GM12878 (cell line): ENCODE measurements at regions not wholly inside any gene's neighbourhood (a gene's known extent, or its start where the extent isn't known, plus 50 kb on each side); places are given as distances from the start of the nearest gene placed in this dataset.

Source experiments
- CHD1 ChIP-seq: IDR thresholded peaks from 2 replicates; pipeline ENCODE4 v1.6.1; 2012; ENCODE audit warnings: low read depth, low read length, improper control_type of control experiment
- CUX1 ChIP-seq: IDR thresholded peaks from 2 replicates; pipeline ENCODE4 v1.6.1; 2012; ENCODE audit warnings: improper control_type of control experiment, low read depth, low read length; ENCODE audit not compliant: insufficient replicate concordance
- HCFC1 ChIP-seq: fragments of 150-350 bp; IDR thresholded peaks from 2 replicates; pipeline ENCODE4 v1.6.1; 2014; ENCODE audit warnings: low read length
- MYC ChIP-seq: IDR thresholded peaks from 2 replicates; pipeline ENCODE4 v1.6.1; 2011; ENCODE audit warnings: mild to moderate bottlenecking, low read length, moderate library complexity, inconsistent platforms; ENCODE audit not compliant: insufficient read depth, insufficient replicate concordance, insufficient read length, severe bottlenecking
- PKNOX1 ChIP-seq: fragments of 450-650 bp; IDR thresholded peaks from 2 replicates; pipeline ENCODE4 v1.6.1; 2016; ENCODE audit warnings: mild to moderate bottlenecking
- PRDM15 ChIP-seq: fragments of 450-650 bp; formaldehyde crosslinking; IDR thresholded peaks from 2 replicates; pipeline ENCODE4 v1.4.0; 2020; ENCODE audit warnings: mild to moderate bottlenecking, moderate library complexity
- RAD21 ChIP-seq: IDR thresholded peaks from 2 replicates; pipeline ENCODE4 v1.6.1; 2011; ENCODE audit warnings: mild to moderate bottlenecking, low read depth, low read length, moderate library complexity; ENCODE audit not compliant: insufficient read depth
- RBBP5 ChIP-seq: fragments of 200-600 bp; sonication (generic); conservative IDR thresholded peaks from 2 replicates; pipeline ENCODE4 v1.6.1; 2016
- SIN3A ChIP-seq: IDR thresholded peaks from 2 replicates; pipeline ENCODE4 v1.6.1; 2012; ENCODE audit warnings: low read depth, low read length, improper control_type of control experiment
- ZBTB11 ChIP-seq: fragments of 450-650 bp; formaldehyde crosslinking; IDR thresholded peaks from 2 replicates; pipeline ENCODE4 v1.5.0; 2022; ENCODE audit warnings: mild to moderate bottlenecking, missing genetic modification characterization
- ZSCAN29 ChIP-seq: fragments of 450-650 bp; IDR thresholded peaks from 2 replicates; pipeline ENCODE4 v1.6.1; 2017; ENCODE audit warnings: mild to moderate bottlenecking, moderate library complexity
- TF ChIP-seq, protein P1 (sequence below): fragments of 450-650 bp; IDR thresholded peaks from 2 replicates; pipeline ENCODE4 v1.6.1; 2016; ENCODE audit warnings: mild to moderate bottlenecking, moderate library complexity, borderline replicate concordance

- TF ChIP-seq PRDM15 (no peak), RBBP5 (no peak), CHD1 (no peak), SIN3A (no peak), CUX1 (no peak), ZSCAN29 (no peak), HCFC1 (no peak), PKNOX1 (no peak), MYC (no peak), RAD21 (no peak), ZBTB11 (CRISPR knock-in tag) (no peak)
- TF ChIP-seq, protein P1, sequence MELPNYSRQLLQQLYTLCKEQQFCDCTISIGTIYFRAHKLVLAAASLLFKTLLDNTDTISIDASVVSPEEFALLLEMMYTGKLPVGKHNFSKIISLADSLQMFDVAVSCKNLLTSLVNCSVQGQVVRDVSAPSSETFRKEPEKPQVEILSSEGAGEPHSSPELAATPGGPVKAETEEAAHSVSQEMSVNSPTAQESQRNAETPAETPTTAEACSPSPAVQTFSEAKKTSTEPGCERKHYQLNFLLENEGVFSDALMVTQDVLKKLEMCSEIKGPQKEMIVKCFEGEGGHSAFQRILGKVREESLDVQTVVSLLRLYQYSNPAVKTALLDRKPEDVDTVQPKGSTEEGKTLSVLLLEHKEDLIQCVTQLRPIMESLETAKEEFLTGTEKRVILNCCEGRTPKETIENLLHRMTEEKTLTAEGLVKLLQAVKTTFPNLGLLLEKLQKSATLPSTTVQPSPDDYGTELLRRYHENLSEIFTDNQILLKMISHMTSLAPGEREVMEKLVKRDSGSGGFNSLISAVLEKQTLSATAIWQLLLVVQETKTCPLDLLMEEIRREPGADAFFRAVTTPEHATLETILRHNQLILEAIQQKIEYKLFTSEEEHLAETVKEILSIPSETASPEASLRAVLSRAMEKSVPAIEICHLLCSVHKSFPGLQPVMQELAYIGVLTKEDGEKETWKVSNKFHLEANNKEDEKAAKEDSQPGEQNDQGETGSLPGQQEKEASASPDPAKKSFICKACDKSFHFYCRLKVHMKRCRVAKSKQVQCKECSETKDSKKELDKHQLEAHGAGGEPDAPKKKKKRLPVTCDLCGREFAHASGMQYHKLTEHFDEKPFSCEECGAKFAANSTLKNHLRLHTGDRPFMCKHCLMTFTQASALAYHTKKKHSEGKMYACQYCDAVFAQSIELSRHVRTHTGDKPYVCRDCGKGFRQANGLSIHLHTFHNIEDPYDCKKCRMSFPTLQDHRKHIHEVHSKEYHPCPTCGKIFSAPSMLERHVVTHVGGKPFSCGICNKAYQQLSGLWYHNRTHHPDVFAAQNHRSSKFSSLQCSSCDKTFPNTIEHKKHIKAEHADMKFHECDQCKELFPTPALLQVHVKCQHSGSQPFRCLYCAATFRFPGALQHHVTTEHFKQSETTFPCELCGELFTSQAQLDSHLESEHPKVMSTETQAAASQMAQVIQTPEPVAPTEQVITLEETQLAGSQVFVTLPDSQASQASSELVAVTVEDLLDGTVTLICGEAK: no peak
These were observed 332.3 kb downstream of the PTTG2 start (continued) for GRCh38 chr4:38292529-38292928.
